B cell (primary cell): ENCODE measurements at regions not wholly inside any gene's neighbourhood (a gene's known extent, or its start where the extent isn't known, plus 50 kb on each side); places are given as distances from the start of the nearest gene placed in this dataset.

Source experiments
- ATAC-seq: fragments of 200-7000 bp; cut with Tn5 transposase; one replicate; pipeline ENCODE4 v1.10.0; 2021; ENCODE audit warnings: low read depth, mild to moderate bottlenecking, moderate number of reproducible peaks, moderate library complexity
- CTCF ChIA-PET: fragments of 350-600 bp; sonication (Branson Sonifier 250); formaldehyde crosslinking; loops from one replicate; lab custom pipeline; 2021; ENCODE audit warnings: antibody characterized with exemption, inconsistent platforms; lab: Charles Lee
- POLR2A ChIA-PET: fragments of 350-600 bp; sonication (Branson Sonifier 250); formaldehyde crosslinking; loops from one replicate; lab custom pipeline; 2021; ENCODE audit warnings: antibody characterized with exemption; lab: Charles Lee
- DNase-seq: peaks from one replicate; pipeline ENCODE4 v3.0.0; 2013
- H2AFZ ChIP-seq: 2 replicates; pipeline ENCODE4 v1.6.1; 2012; ENCODE audit warnings: mild to moderate bottlenecking, low read depth, low read length; ENCODE audit not compliant: insufficient read depth, poor library complexity, severe bottlenecking
- H3K27ac ChIP-seq, 2 donors: 1 replicate in 1 of 2; 2 replicates in 1 of 2; pipeline ENCODE4 v1.5.1; 2012 to 2013; ENCODE audit warnings: low read length in 2 of 2, mild to moderate bottlenecking in 2 of 2, moderate library complexity in 1 of 2
- H3K27me3 ChIP-seq, 4 experiments: fragments of 200-600 bp in 1 of 4; sonication (generic) in 1 of 4; replicated peaks in 1 of 4; 1 replicate in 2 of 4; 2 replicates in 2 of 4; pipeline versions ENCODE4 v1.6.1 to v1.7.0; 2013 to 2016; ENCODE audit warnings: low read length in 3 of 4, mild to moderate bottlenecking in 2 of 4, mixed read lengths in 1 of 4, moderate library complexity in 1 of 4; ENCODE audit not compliant: insufficient read depth in 4 of 4, control insufficient read depth in 3 of 4; ENCODE audit errors: control extremely low read depth in 1 of 4
- H3K36me3 ChIP-seq, 2 experiments: replicated peaks in 1 of 2; 1 replicate in 1 of 2; 2 replicates in 1 of 2; pipeline versions ENCODE4 v1.6.1 to v1.7.1; 2013; ENCODE audit warnings: low read length in 1 of 2; ENCODE audit not compliant: insufficient read depth in 2 of 2, control insufficient read depth in 1 of 2; ENCODE audit errors: control extremely low read depth in 1 of 2, extremely low read depth in 1 of 2
- H3K4me1 ChIP-seq, 2 donors: fragments of 200-600 bp in 1 of 2; sonication (generic) in 1 of 2; 1 replicate in 1 of 2; 2 replicates in 1 of 2; pipeline versions ENCODE4 v1.5.1 to v1.6.1; 2013 to 2017; ENCODE audit warnings: low read length in 2 of 2; ENCODE audit not compliant: control insufficient read depth in 2 of 2, insufficient read depth in 2 of 2
- H3K4me2 ChIP-seq: replicated peaks from 2 replicates; pipeline ENCODE3; 2012; ENCODE audit warnings: mild to moderate bottlenecking, low read depth, low read length; ENCODE audit not compliant: poor library complexity, severe bottlenecking
- H3K4me3 ChIP-seq, 5 experiments: fragments of 200-600 bp in 1 of 5; sonication (generic) in 1 of 5; 1 replicate in 3 of 5; 2 replicates in 2 of 5; pipeline versions ENCODE4 v1.5.1 to v1.7.0; 2011 to 2016; ENCODE audit warnings: low read length in 4 of 5, mild to moderate bottlenecking in 4 of 5, low read depth in 2 of 5, control low read depth in 1 of 5, moderate library complexity in 1 of 5; ENCODE audit not compliant: insufficient read depth in 1 of 5; ENCODE audit errors: control extremely low read depth in 1 of 5, extremely low read depth in 1 of 5
- H3K79me2 ChIP-seq: fragments of 200-600 bp; sonication (generic); one replicate; pipeline ENCODE4 v1.6.0; 2016; ENCODE audit warnings: low read length; ENCODE audit not compliant: control insufficient read depth, insufficient read depth
- H3K9ac ChIP-seq: fragments of 200-600 bp; sonication (generic); 2 replicates; pipeline ENCODE4 v1.6.1; 2017; ENCODE audit warnings: mild to moderate bottlenecking, low read length, moderate library complexity
- H3K9me3 ChIP-seq, 3 donors: one replicate each; pipeline versions ENCODE4 v1.6.1 to v1.7.1; 2013; ENCODE audit warnings: low read length in 2 of 3; ENCODE audit not compliant: control insufficient read depth in 2 of 3, insufficient read depth in 1 of 3; ENCODE audit errors: control extremely low read depth in 1 of 3
- H4K20me1 ChIP-seq: 2 replicates; pipeline ENCODE4 v1.6.0; 2012; ENCODE audit warnings: mild to moderate bottlenecking, low read length; ENCODE audit not compliant: insufficient read depth, control insufficient read depth, poor library complexity, severe bottlenecking
- H3K27ac Mint-ChIP-seq: one replicate; pipeline ENCODE4 v1.8.0; 2021; ENCODE audit warnings: mixed read lengths
- H3K27me3 Mint-ChIP-seq: one replicate; pipeline ENCODE4 v1.8.0; 2021; ENCODE audit warnings: mixed read lengths
- H3K4me1 Mint-ChIP-seq: one replicate; pipeline ENCODE4 v1.8.0; 2021; ENCODE audit warnings: mixed read lengths
- H3K4me3 Mint-ChIP-seq: one replicate; pipeline ENCODE4 v1.8.0; 2021; ENCODE audit warnings: mixed read lengths
- H3K9me3 Mint-ChIP-seq: one replicate; pipeline ENCODE4 v1.8.0; 2022; ENCODE audit warnings: mixed read lengths; ENCODE audit not compliant: insufficient read depth
- EZH2 ChIP-seq: IDR thresholded peaks from 2 replicates; pipeline ENCODE4 v1.6.1; 2012; ENCODE audit warnings: borderline replicate concordance, low read depth, mild to moderate bottlenecking, moderate library complexity, low read length; ENCODE audit not compliant: insufficient read depth, poor library complexity, severe bottlenecking
- whole genome bisulfite sequencing: methylation state at CpG from one replicate; pipeline ENCODE4 v1.1.5; 2013; ENCODE audit warnings: missing lambda C conversion rate; ENCODE audit not compliant: insufficient coverage; 5-methylcytosine and 5-hydroxymethylcytosine counted together
- intact Hi-C: fragments of 100-400 bp; cut with micrococcal nuclease; formaldehyde crosslinking; loops from one replicate; pipeline ENCODE4 v1.10.0; 2022
- TF ChIP-seq, protein P1 (sequence below): fragments of 200-600 bp; IDR thresholded peaks from one replicate; pipeline ENCODE4 v1.8.0; 2022; ENCODE audit warnings: antibody characterized with exemption, mild to moderate bottlenecking

DNA sequence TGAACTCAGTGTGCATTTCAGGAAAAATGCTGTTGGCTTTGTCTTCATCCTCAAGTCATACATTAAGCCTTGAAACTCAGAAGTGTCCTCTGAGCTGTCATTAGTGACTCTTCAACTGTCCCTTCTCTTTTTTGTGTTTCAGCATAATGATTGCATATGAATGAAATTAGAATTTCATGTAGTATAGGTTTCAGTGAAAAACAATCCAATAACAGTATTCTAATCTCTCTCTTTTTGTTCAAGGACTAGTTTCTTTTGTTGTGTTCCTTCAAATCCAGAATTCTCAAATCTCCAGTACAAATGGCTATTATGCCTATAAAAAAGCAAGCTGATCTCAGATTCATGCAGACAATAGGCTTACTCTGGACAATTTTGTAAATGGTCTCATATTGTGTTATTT lies 133.5 kb downstream of the QPCT start:
- TF ChIP-seq EZH2: no peak
- TF ChIP-seq, protein P1, sequence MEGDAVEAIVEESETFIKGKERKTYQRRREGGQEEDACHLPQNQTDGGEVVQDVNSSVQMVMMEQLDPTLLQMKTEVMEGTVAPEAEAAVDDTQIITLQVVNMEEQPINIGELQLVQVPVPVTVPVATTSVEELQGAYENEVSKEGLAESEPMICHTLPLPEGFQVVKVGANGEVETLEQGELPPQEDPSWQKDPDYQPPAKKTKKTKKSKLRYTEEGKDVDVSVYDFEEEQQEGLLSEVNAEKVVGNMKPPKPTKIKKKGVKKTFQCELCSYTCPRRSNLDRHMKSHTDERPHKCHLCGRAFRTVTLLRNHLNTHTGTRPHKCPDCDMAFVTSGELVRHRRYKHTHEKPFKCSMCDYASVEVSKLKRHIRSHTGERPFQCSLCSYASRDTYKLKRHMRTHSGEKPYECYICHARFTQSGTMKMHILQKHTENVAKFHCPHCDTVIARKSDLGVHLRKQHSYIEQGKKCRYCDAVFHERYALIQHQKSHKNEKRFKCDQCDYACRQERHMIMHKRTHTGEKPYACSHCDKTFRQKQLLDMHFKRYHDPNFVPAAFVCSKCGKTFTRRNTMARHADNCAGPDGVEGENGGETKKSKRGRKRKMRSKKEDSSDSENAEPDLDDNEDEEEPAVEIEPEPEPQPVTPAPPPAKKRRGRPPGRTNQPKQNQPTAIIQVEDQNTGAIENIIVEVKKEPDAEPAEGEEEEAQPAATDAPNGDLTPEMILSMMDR: no peak
- H3K4me1 Mint-ChIP-seq: no peaks in the 10 kb centered on the region
- Histone ChIP-seq H3K9me3 (peaks cover 0 to 16% (median 0%) of the 10 kb centered on the region in 3 donors), H3K27ac (no peak overlapping the region), H3K9ac (no peak overlapping the region), H3K27me3 (peaks cover 0 to 3% (median 0%) of the 10 kb centered on the region in 4 experiments), H3K4me1 (no peaks in the 10 kb centered on the region), H3K4me3 (no peak overlapping the region), H3K36me3 (no peaks in the 10 kb centered on the region), H4K20me1 (no peaks in the 10 kb centered on the region), H3K79me2 (no peaks in the 10 kb centered on the region), H2AFZ (no peak overlapping the region), H3K4me2 (no peak overlapping the region)
- H3K9me3 Mint-ChIP-seq: no peaks in the 10 kb centered on the region
- H3K27ac Mint-ChIP-seq: no peak overlapping the region
- CTCF ChIA-PET: no interaction called here
- POLR2A ChIA-PET: no interaction called here
- intact Hi-C loops: no loop called here
- no peak overlapping the region for H3K4me3 Mint-ChIP-seq
- ATAC-seq (no peak), DNase-seq (no peak)
- peaks cover 3% of the 10 kb centered on the region for H3K27me3 Mint-ChIP-seq

DNA sequence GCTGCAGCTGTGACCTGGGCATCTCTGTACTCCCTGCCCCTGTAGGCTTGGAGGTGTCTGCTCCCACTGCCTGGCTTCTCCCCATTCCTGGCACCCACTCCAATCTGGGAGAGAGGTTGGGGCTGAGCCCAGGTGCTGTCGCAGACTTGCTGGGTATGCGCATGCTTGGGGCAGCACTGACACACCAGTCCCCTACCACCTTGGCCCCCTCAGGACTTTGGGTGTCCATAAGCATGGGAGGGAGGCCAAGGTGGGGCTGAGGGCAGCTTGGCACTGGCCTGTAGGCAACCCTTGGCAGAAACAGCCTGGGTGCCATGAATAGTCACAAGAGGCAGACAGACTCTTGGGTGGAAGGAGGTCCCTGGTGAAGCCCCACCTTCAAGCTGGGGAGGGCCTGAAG lies 136.8 kb downstream of the QPCT start:
- TF ChIP-seq, protein P1: no peak
- TF ChIP-seq EZH2: no peak
- H3K27ac Mint-ChIP-seq: no peak overlapping the region
- WGBS: 100% methylated on average over 2 of the region's 2 CpGs
- Histone ChIP-seq H2AFZ (no peak overlapping the region), H3K36me3 (no peaks in the 10 kb centered on the region), H3K4me1 (no peaks in the 10 kb centered on the region), H3K27ac (no peak overlapping the region), H3K79me2 (no peaks in the 10 kb centered on the region), H3K9me3 (peaks cover 0 to 16% (median 0%) of the 10 kb centered on the region in 3 donors), H3K27me3 (peaks cover 0 to 3% (median 0%) of the 10 kb centered on the region in 4 experiments), H3K4me2 (no peak overlapping the region), H3K4me3 (no peak overlapping the region), H3K9ac (no peak overlapping the region), H4K20me1 (no peaks in the 10 kb centered on the region)
- H3K27me3 Mint-ChIP-seq: peaks cover 3% of the 10 kb centered on the region
- H3K4me1 Mint-ChIP-seq: no peaks in the 10 kb centered on the region
- no peaks in the 10 kb centered on the region for H3K9me3 Mint-ChIP-seq
- ATAC-seq (no peak), DNase-seq (no peak)
- POLR2A ChIA-PET: no interaction called here
- no peak overlapping the region for H3K4me3 Mint-ChIP-seq
- intact Hi-C loops: no loop called here
- CTCF ChIA-PET: interaction anchor here (1.3 kb wide), 1 partner anchor 84 kb away, joined by 3 read pairs; no protein-coding TSS in a partner anchor
